Muscle of back (tissue), 3 donors: ENCODE measurements at regions not wholly inside any gene's neighbourhood (a gene's known extent, or its start where the extent isn't known, plus 50 kb on each side); places are given as distances from the start of the nearest gene placed in this dataset.
"Not testable (repeated sequence)": the region's sequence is repeated elsewhere in the genome, so short reads cannot be mapped to it uniquely, and the experiment has no call there.

Experiments used
- DNase-seq, 3 donors: peaks; one replicate each; pipeline versions ENCODE4 v3.0.0 to v3.0.0-alpha.2; 2013

- no peak for DNase-seq
These were observed 405.6 kb downstream of the TMEM121 start for GRCh38 chr14:105931808-105932483.

DNA sequence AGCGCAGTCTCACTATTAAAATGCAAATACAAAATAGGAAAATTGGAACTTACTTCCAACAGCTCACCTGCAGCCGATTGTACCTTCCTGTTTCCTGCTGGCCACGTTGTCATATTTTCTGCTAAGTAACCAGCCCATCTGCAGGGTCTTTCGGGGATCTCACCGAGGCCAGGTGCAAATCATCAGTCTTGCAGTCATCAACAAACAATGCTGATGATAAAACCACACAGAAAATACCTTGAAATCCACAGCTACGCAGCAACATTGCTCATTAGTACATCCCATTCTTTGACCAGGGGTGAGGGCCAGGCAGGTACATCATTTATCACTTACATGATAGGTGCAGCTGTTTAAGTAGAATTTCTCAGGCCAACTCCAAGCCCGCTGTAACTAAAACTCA, 406.9 kb downstream of the TMEM121 start:
- no peak for DNase-seq

DNA sequence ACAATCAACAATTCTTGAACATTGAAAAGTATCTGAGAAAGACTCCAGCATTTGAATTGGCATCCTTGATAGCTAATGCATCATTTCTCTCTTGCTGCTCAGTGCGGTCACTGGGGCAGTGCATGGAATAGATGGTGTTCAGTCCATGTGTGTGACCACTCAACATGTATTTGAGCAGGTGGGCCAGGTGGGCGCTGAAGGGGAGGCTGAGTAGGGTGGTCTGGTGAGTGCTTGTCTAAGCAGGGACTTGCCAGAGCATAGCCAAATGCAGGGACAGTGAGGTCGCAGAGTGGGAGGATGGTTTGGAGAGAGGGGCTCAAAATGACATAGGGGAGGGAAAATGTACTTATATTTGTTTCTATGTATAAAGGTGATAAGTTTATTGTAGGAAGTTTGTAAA, 409.0 kb downstream of the TMEM121 start:
- no peak for DNase-seq

DNA sequence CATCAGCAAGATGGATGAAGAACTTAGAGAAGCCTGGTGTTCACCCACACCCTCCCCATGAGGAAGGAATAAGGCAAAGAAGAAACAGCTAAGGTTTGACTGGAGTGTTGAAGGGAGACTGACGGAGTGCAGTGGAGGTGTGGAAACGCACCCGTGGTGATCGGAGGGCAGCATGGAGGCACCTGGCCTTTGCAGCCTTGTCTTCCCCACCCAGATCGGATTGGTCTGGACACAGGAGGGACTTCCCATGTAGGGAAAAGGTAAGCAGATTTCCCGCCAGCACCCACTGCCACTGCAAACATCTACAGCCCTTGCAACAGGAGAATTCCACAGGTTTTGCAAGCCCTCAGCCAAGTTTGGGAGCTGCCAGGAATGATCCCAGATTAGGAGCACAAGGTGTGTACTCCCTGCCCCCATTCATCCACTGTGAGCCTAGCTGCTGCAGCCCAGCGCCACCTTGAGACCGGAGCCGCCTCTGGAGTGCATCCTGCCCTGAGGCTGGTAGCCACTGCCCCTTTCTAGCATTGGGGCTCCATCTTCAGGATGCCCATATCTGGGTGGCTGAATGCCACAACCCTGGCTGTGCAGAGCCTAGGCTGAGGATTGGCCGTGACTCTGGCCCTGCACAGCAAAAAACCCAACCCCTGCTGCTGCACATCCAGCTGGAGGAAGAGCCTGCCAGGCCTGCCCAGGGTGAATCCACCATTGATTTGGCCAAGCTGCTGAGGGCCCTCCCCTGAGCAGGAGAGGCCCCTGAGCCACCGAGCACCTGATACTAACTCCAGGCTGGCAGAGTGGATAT, 411.1 kb downstream of the TMEM121 start:
- DNase-seq, result no peak

DNA sequence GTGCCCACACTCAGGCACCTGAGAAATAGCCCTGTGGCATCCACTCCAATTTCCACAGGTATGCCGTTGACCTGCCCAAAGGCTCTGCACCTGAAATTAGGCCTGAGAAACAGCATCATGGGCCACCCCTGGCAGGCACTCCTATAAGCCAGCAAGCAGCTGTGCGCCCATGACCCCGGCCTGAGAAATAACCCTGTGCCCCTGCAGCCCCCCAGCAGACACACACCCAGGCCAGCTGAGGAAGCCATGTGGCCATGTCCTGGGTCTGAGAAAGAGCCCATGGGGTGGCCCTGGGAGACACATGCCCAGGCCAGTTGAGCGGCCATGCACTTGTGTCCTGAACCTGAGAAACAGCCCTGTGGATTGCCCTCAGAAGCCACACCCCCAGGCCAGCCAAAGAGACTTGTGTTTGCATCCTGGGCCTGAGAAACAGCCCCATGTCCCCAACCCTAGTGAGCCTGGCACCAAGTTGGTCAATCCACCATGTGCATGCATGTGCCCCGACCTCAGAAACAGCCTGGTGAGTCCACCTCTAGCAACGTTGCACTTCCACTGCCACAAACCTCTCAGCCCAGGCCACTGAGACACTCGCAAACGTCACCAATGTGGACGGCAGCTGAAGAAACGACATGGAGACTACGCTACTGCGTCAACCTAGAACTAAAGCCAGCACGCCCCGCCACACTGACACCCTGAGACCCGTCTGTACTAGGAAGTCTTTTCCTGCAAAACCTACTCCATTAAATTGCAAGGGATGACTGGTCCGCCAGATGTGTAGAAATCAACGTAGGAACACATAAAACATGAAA, 411.9 kb downstream of the TMEM121 start:
- no peak for DNase-seq

DNA sequence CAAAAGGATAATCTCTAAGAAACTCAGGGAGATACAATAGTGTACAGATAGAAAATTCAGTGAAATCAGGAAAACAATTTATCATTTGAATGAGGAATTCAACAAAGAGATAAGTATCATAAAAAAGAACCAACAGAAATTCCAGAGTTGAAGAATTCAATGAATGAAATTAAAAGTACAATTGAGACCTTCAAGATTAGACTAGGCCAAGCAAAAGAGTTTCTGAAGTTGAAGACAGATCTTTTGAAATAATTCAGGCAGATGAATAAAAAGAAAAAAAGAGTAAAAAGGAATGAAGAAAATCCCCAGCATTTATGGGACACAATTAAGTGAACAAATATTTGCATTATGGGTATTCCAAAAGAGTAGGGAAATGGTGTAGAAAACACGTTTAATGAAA, 412.6 kb downstream of the TMEM121 start:
- DNase-seq, result no peak

DNA sequence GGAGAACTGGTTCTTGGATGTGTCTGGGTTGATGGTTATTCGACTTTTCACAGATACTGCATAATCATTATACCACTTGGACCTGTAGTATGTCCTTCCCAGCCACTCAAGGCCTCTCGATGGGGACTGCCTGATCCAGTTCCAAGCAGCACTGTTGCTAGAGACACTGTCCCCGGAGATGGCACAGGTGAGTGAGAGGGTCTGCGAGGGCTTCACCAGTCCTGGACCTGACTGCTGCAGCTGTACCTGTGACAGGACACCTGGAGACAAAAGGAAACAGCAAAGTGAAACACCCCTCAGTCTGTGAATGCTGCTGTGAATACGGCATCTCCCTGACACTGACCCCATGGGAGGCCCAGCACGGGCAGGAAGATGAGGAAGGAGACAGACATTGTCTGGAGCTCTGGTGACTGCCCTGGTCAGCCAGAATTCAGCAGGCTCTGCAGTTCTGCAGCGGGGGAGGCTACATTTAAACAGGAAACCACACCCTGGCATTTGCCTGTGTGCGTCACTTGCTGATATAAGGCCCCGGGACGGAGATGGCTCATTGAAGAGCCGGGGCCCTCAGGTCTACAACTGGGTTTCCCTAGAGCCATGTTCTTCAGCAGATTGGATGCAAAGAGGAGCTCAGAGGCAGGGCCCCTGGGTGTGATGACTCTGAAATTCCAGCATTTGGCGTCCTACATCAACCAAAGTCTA, 413.6 kb downstream of the TMEM121 start:
- DNase-seq, result no peak

- DNase-seq, result no peak
These were observed 414.3 kb downstream of the TMEM121 start for GRCh38 chr14:105940534-105941225.

DNA sequence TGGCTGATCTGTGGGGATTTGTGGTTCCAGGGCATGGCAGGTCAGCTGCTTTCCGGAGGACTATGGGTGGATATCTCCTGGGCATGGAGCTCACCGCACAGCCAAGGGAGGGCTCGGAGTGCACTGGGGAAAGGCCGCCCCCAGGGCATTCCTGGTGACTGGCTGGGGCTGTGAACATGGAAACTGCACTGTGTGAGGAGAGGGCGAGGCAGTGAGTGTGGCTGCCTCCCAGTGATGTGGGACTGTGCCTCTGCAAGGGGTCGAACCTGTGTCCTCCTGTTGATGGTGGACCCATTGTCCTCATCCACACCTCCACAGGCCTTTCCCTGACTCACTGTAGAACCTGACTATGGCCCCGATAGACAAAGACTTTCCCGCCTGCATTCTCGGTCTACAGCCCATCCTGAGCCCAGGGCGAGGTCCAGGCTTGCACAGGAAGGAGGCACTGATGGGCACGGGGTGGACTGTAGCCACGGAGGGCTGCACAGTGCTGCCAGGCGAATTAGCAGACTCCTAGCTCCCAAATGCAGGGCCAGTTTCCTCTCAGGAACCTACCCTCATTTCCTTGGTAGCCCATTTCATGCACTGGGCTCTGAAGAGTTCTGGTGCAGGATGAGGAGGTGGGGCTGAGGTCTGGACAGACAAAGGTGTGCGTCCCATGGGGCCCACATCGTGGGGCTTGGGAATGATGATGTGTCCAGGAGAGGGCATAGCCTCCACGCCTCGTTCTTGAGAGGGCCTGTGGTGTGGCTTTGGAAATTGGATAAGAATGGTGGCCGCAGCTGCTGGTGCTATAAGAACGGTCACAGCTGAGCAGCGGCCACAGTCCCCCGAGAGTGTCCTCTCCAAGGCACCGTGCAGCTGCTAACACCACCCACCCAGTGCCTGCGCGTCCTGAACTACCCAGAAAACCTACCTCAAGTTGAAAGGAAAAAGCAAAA, 415.1 kb downstream of the TMEM121 start:
- no peak for DNase-seq

- not testable (repeated sequence) for DNase-seq
These were observed 416.3 kb downstream of the TMEM121 start for GRCh38 chr14:105942725-105943124.

DNA sequence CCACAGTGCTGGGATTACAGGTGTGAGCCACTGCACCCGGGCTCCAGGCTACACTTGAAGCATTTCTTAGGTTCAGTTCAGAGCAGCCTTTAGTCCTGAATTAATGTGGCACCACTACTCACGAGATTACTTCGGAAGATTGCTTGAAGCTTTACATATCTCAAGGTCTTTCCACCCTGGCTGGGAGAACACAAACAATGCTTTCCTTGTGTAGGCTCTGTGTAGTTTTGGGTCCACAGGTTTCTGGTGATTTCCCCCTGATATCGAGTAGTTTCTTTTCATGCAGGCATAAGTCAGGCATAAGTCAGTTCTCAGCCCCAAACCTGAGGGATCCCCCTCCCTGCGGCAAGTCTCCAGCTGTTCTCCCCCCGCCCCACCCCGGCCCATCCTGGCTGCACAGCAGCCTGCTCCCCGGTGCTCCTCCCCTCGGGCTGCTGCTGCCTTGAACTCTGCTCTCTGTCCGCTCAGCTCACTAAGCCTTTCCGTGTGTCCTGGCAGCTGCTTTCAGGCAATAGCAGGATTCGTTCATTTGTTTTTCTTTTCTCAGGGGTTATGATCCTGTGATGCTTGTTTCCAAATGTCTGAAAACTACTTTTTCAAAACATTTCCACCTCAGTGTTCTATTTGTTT, 417.7 kb downstream of the TMEM121 start:
- DNase-seq, result no peak

- no peak for DNase-seq
These were observed 418.5 kb downstream of the TMEM121 start for GRCh38 chr14:105944632-105945610.

- DNase-seq, result no peak
These were observed 419.5 kb downstream of the TMEM121 start for GRCh38 chr14:105945896-105946295.

DNA sequence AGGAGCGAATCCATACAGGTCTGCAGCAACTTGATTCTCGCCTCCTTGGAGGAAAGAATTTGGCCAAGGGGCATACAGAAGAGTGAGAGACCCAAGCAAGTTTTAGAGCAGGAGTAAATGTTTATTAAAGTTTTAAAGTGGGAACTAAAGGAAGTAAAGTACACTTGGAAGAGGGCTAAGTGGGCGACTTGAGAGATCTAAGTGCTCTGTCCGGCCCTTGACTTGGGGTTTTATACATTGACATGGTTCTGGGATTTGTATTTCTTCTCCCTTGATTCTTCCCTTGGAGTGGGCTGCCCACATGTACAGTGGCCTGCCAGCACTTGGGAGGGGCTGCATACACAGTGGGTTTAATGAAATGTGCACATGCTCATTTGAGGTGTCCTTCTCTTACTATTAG, 421.2 kb downstream of the TMEM121 start:
- DNase-seq, result no peak

DNA sequence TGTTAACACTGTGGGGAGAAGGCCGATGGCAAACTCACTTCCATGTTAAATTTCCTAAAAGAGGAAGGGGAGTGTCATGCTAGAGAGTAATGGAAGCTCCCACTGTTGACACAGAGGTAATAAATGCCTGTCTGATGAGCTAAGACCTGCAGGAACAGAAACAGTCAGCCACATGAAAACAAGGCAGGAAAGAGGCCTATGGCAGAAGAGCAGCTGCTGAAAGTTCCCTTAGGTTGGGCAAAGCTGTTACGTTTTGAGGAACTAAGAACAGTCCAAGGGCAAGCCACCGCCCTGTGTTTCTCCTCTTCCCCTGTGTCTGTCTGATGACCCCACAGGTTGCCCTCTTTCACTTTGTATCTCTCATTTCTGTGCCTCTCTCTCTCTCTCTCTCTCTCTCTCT, 422.6 kb downstream of the TMEM121 start:
- DNase-seq, result not testable (repeated sequence)

DNA sequence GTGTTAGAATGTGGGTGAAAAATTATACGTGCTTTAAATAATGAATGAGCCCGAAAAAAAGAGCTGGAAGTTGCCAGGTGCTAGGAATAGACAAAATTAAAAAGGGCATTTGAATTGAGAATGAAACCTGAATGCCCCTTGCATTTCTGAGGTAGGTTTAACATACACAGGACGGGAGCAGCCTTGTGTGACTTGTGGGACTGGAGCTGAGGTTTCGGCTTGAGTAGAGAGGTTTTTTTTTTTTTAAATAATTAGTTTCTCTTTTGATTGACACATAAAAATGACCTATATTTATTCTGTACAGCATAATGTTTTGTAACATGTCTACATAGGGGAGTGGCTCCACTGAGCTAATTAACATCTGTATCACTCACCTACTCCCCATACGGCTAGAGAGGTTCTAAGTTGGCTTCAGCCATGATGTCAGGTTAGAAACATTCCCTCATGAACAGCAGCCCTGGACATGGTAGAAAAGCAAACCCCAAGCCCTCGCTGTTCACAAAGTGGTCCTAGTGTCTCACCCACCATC, 424.0 kb downstream of the TMEM121 start:
- DNase-seq, result not testable (repeated sequence)

DNA sequence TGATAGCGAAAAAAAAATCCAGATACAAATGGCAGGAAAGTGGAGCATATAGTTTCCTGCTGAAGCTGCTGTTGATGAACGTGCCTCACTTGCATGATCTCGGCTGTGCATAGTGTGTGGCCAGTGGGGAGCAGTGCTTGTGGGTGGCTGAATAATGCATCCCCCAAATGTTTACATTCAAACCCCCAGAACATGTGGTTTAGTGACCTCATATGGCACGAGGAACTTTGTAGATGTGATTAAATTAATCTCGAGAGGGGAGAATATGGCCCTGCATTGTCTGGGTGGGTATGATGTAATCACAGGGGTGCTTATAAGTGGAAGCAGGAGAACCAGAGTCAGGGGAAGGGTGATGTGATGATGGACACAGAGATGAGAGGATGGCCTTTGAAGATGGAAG, 425.0 kb downstream of the TMEM121 start:
- no peak for DNase-seq

DNA sequence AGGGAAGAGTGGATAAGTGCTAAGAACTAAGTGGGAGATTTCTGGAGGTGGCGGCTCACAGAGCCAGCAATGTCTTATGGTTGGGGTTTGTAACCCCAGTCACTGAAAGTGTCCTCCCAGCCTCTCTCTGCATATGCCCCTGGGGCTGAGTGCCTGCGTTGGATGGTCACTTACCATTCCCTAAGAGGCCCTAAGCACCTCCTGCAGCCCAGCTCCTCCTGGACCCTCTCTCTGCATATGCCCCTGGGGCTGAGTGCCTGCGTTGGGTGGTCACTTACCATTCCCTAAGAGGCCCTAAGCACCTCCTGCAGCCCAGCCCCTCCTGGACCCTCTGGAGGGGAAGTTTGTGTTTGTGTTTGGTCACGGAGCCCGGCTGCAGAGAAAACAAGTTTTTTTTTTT, 425.8 kb downstream of the TMEM121 start:
- no peak for DNase-seq
